ENCODE measurements at regions not wholly inside any gene's neighbourhood (a gene's known extent, or its start where the extent isn't known, plus 50 kb on each side); places are given as distances from the start of the nearest gene placed in this dataset.
A peak's percentile ranks its signal among the peaks of the same experiment; 100 is the strongest.
"Not testable (repeated sequence)": the region's sequence is repeated elsewhere in the genome, so short reads cannot be mapped to it uniquely, and the experiment has no call there.

GRCh38 chr2:111664275-111664850 lies 219.6 kb downstream of the ANAPC1 start:
- DNase-seq, result no peak

GRCh38 chr2:111665011-111665410 lies 219.0 kb downstream of the ANAPC1 start:
- DNase-seq, result no peak

GRCh38 chr2:111665551-111666116 lies 218.4 kb downstream of the ANAPC1 start:
- DNase-seq, result no peak

- DNase-seq, result no peak
Observed at GRCh38 chr2:111666160-111666559, 217.8 kb downstream of the ANAPC1 start.

- no peak for DNase-seq
Observed at GRCh38 chr2:111667001-111667400, 217.0 kb downstream of the ANAPC1 start.

GRCh38 chr2:111667542-111668273 lies 216.3 kb downstream of the ANAPC1 start:
- DNase-seq, result peak in 1 of 3 donors; percentile 78

- DNase-seq, result no peak
Observed at GRCh38 chr2:111668274-111668616, 215.7 kb downstream of the ANAPC1 start.

GRCh38 chr2:111668741-111669140 lies 215.3 kb downstream of the ANAPC1 start:
- no peak for DNase-seq

GRCh38 chr2:111669928-111670695 lies 213.9 kb downstream of the ANAPC1 start:
- DNase-seq, result no peak

GRCh38 chr2:111670776-111671175 lies 213.2 kb downstream of the ANAPC1 start:
- DNase-seq, result no peak

GRCh38 chr2:111671426-111672150 lies 212.4 kb downstream of the ANAPC1 start:
- DNase-seq, result peak in 1 of 3 donors; percentile 81

- DNase-seq, result not testable (repeated sequence)
Observed at GRCh38 chr2:111672641-111673040, 211.4 kb downstream of the ANAPC1 start.

- no peak for DNase-seq
Observed at GRCh38 chr2:111673526-111673925, 210.5 kb downstream of the ANAPC1 start.

GRCh38 chr2:111675419-111676194 lies 208.4 kb downstream of the ANAPC1 start:
- no peak for DNase-seq

GRCh38 chr2:111676291-111676822 lies 207.6 kb downstream of the ANAPC1 start:
- DNase-seq, result no peak

- no peak for DNase-seq
Observed at GRCh38 chr2:111678161-111678560, 205.8 kb downstream of the ANAPC1 start.

GRCh38 chr2:111678651-111679050 lies 205.3 kb downstream of the ANAPC1 start:
- DNase-seq, result no peak

- DNase-seq, result no peak
Observed at GRCh38 chr2:111679202-111679601, 204.8 kb downstream of the ANAPC1 start.

GRCh38 chr2:111684611-111685010 lies 199.4 kb downstream of the ANAPC1 start:
- no peak for DNase-seq

- DNase-seq, result peak in 2 of 3 donors; percentile 75 to 86
Observed at GRCh38 chr2:111685342-111685741, 198.7 kb downstream of the ANAPC1 start.

GRCh38 chr2:111686994-111687393 lies 197.0 kb downstream of the ANAPC1 start:
- no peak for DNase-seq
